ENCODE measurements at regions not wholly inside any gene's neighbourhood (a gene's known extent, or its start where the extent isn't known, plus 50 kb on each side); places are given as distances from the start of the nearest gene placed in this dataset.

GRCh38 chr3:76566904-76567303, 473.0 kb upstream of the ROBO2 start:
- Histone ChIP-seq H3K27me3 (ENCODE audit: control insufficient read depth, insufficient read depth) (no peaks in the 10 kb centered on the region), H3K9me3 (ENCODE audit: control insufficient read depth, low read length) (no peaks in the 10 kb centered on the region), H3K4me3 (ENCODE audit: low read length) (no peak overlapping the region), H3K27ac (ENCODE audit: low read length) (no peak overlapping the region), H3K4me1 (ENCODE audit: control insufficient read depth, insufficient read depth, low read length) (no peaks in the 10 kb centered on the region)
- DNase-seq (no peak), ATAC-seq (no peak)
- intact Hi-C loops (cut with DNase I): no loop called here
- WGBS: 89% methylated on average over 4 of the region's 4 CpGs

- H3K4me3 ChIP-seq (ENCODE audit: low read length): no peak overlapping the region
- H3K4me1 ChIP-seq (ENCODE audit: control insufficient read depth, insufficient read depth, low read length): no peaks in the 10 kb centered on the region
- no peak for ATAC-seq
- H3K27me3 ChIP-seq (ENCODE audit: control insufficient read depth, insufficient read depth): no peaks in the 10 kb centered on the region
- intact Hi-C loops (cut with DNase I): loop anchor here in 1 of 4 donors (10.0 kb wide), 1 partner anchor 206 kb away; no protein-coding TSS in a partner anchor
- DNase-seq: no peak
- no peaks in the 10 kb centered on the region for H3K9me3 ChIP-seq (ENCODE audit: control insufficient read depth, low read length)
- 61% methylated on average over 3 of the region's 3 CpGs for WGBS
- H3K27ac ChIP-seq (ENCODE audit: low read length): no peak overlapping the region
Observed at GRCh38 chr3:76570436-76571057, 469.4 kb upstream of the ROBO2 start.

- H3K4me3 ChIP-seq (ENCODE audit: low read length): no peak overlapping the region
- no peak overlapping the region for H3K27ac ChIP-seq (ENCODE audit: low read length)
- no peaks in the 10 kb centered on the region for H3K4me1 ChIP-seq (ENCODE audit: control insufficient read depth, insufficient read depth, low read length)
- DNase-seq (no peak), ATAC-seq (no peak)
- 73% methylated on average over 2 of the region's 2 CpGs for WGBS
- H3K27me3 ChIP-seq (ENCODE audit: control insufficient read depth, insufficient read depth): no peaks in the 10 kb centered on the region
- H3K9me3 ChIP-seq (ENCODE audit: control insufficient read depth, low read length): no peaks in the 10 kb centered on the region
- intact Hi-C loops (cut with DNase I): loop anchor here in 1 of 4 donors (10.0 kb wide), 1 partner anchor 211 kb away; no protein-coding TSS in a partner anchor
Observed at GRCh38 chr3:76576201-76576600, 463.7 kb upstream of the ROBO2 start.

- intact Hi-C loops (cut with DNase I): loop anchor here in 1 of 4 donors (10.0 kb wide), 1 partner anchor 217 kb away; no protein-coding TSS in a partner anchor
- H3K4me1 ChIP-seq (ENCODE audit: control insufficient read depth, insufficient read depth, low read length): no peaks in the 10 kb centered on the region
- H3K9me3 ChIP-seq (ENCODE audit: control insufficient read depth, low read length): no peaks in the 10 kb centered on the region
- H3K4me3 ChIP-seq (ENCODE audit: low read length): no peak overlapping the region
- ATAC-seq (no peak), DNase-seq (no peak)
- no peaks in the 10 kb centered on the region for H3K27me3 ChIP-seq (ENCODE audit: control insufficient read depth, insufficient read depth)
- no peak overlapping the region for H3K27ac ChIP-seq (ENCODE audit: low read length)
Observed at GRCh38 chr3:76582098-76582497, 457.8 kb upstream of the ROBO2 start.

GRCh38 chr3:76582632-76583378, 457.1 kb upstream of the ROBO2 start:
- DNase-seq: no peak
- no peaks in the 10 kb centered on the region for H3K9me3 ChIP-seq (ENCODE audit: control insufficient read depth, low read length)
- H3K27me3 ChIP-seq (ENCODE audit: control insufficient read depth, insufficient read depth): no peaks in the 10 kb centered on the region
- no peak overlapping the region for H3K4me3 ChIP-seq (ENCODE audit: low read length)
- intact Hi-C loops (cut with DNase I): loop anchor here in 1 of 4 donors (10.0 kb wide), 1 partner anchor 218 kb away; no protein-coding TSS in a partner anchor
- WGBS: 48% methylated on average over 5 of the region's 5 CpGs
- ATAC-seq: peak; percentile 55 to 75
- H3K4me1 ChIP-seq (ENCODE audit: control insufficient read depth, insufficient read depth, low read length): no peaks in the 10 kb centered on the region
- peak overlapping the region; percentile 64 for H3K27ac ChIP-seq (ENCODE audit: low read length)

GRCh38 chr3:76585794-76586392, 454.0 kb upstream of the ROBO2 start:
- intact Hi-C loops (cut with DNase I): loop anchor here in 1 of 4 donors (10.0 kb wide), 1 partner anchor 221 kb away; no protein-coding TSS in a partner anchor
- Histone ChIP-seq H3K27ac (ENCODE audit: low read length) (no peak overlapping the region), H3K27me3 (ENCODE audit: control insufficient read depth, insufficient read depth) (no peaks in the 10 kb centered on the region), H3K4me3 (ENCODE audit: low read length) (no peak overlapping the region), H3K4me1 (ENCODE audit: control insufficient read depth, insufficient read depth, low read length) (no peaks in the 10 kb centered on the region), H3K9me3 (ENCODE audit: control insufficient read depth, low read length) (no peaks in the 10 kb centered on the region)
- no peak for DNase-seq
- no peak for ATAC-seq
- WGBS: 56% methylated on average over 2 of the region's 2 CpGs

GRCh38 chr3:76586471-76586870, 453.4 kb upstream of the ROBO2 start:
- Histone ChIP-seq H3K4me1 (ENCODE audit: control insufficient read depth, insufficient read depth, low read length) (no peaks in the 10 kb centered on the region), H3K27me3 (ENCODE audit: control insufficient read depth, insufficient read depth) (no peaks in the 10 kb centered on the region), H3K4me3 (ENCODE audit: low read length) (no peak overlapping the region), H3K9me3 (ENCODE audit: control insufficient read depth, low read length) (no peaks in the 10 kb centered on the region), H3K27ac (ENCODE audit: low read length) (no peak overlapping the region)
- DNase-seq (no peak), ATAC-seq (no peak)
- intact Hi-C loops (cut with DNase I): loop anchor here in 1 of 4 donors (10.0 kb wide), 1 partner anchor 222 kb away; no protein-coding TSS in a partner anchor

- intact Hi-C loops (cut with DNase I): no loop called here
- WGBS: 87% methylated on average over 11 of the region's 11 CpGs
- no peak overlapping the region for H3K27ac ChIP-seq (ENCODE audit: low read length)
- DNase-seq (peak in 2 of 3 donors; percentile 20 to 31), ATAC-seq (no peak)
- no peaks in the 10 kb centered on the region for H3K27me3 ChIP-seq (ENCODE audit: control insufficient read depth, insufficient read depth)
- no peak overlapping the region for H3K4me3 ChIP-seq (ENCODE audit: low read length)
- no peaks in the 10 kb centered on the region for H3K9me3 ChIP-seq (ENCODE audit: control insufficient read depth, low read length)
- H3K4me1 ChIP-seq (ENCODE audit: control insufficient read depth, insufficient read depth, low read length): no peaks in the 10 kb centered on the region
Observed at GRCh38 chr3:76610150-76610549, 429.7 kb upstream of the ROBO2 start.

- ATAC-seq (no peak), DNase-seq (no peak)
- intact Hi-C loops (cut with DNase I): no loop called here
- Histone ChIP-seq H3K4me3 (ENCODE audit: low read length) (no peak overlapping the region), H3K27ac (ENCODE audit: low read length) (no peak overlapping the region), H3K4me1 (ENCODE audit: control insufficient read depth, insufficient read depth, low read length) (no peaks in the 10 kb centered on the region), H3K27me3 (ENCODE audit: control insufficient read depth, insufficient read depth) (no peaks in the 10 kb centered on the region), H3K9me3 (ENCODE audit: control insufficient read depth, low read length) (no peaks in the 10 kb centered on the region)
- 54% methylated on average over 1 of the region's 1 CpG for WGBS
Observed at GRCh38 chr3:76615719-76616118, 424.2 kb upstream of the ROBO2 start.

GRCh38 chr3:76624164-76624563, 415.7 kb upstream of the ROBO2 start:
- no peaks in the 10 kb centered on the region for H3K4me1 ChIP-seq (ENCODE audit: control insufficient read depth, insufficient read depth, low read length)
- DNase-seq: no peak
- H3K4me3 ChIP-seq (ENCODE audit: low read length): no peak overlapping the region
- H3K27ac ChIP-seq (ENCODE audit: low read length): no peak overlapping the region
- H3K9me3 ChIP-seq (ENCODE audit: control insufficient read depth, low read length): no peaks in the 10 kb centered on the region
- no peak for ATAC-seq
- intact Hi-C loops (cut with DNase I): no loop called here
- H3K27me3 ChIP-seq (ENCODE audit: control insufficient read depth, insufficient read depth): no peaks in the 10 kb centered on the region
- 84% methylated on average over 6 of the region's 6 CpGs for WGBS

- no peak overlapping the region for H3K27ac ChIP-seq (ENCODE audit: low read length)
- DNase-seq (no peak), ATAC-seq (no peak)
- intact Hi-C loops (cut with DNase I): no loop called here
- H3K9me3 ChIP-seq (ENCODE audit: control insufficient read depth, low read length): no peaks in the 10 kb centered on the region
- no peak overlapping the region for H3K4me3 ChIP-seq (ENCODE audit: low read length)
- H3K4me1 ChIP-seq (ENCODE audit: control insufficient read depth, insufficient read depth, low read length): no peaks in the 10 kb centered on the region
- H3K27me3 ChIP-seq (ENCODE audit: control insufficient read depth, insufficient read depth): no peaks in the 10 kb centered on the region
- 36% methylated on average over 4 of the region's 4 CpGs for WGBS
Observed at GRCh38 chr3:76627236-76627635, 412.7 kb upstream of the ROBO2 start.
